HEK293 (cell line): ENCODE measurements at regions not wholly inside any gene's neighbourhood (a gene's known extent, or its start where the extent isn't known, plus 50 kb on each side); places are given as distances from the start of the nearest gene placed in this dataset.

Experiments used
- CTCF ChIA-PET: fragments of 350-600 bp; formaldehyde crosslinking; extraction: SDS; loops from one replicate; lab custom pipeline; 2021; ENCODE audit warnings: antibody characterized with exemption; lab: Yijun Ruan, JAX
- POLR2A ChIA-PET: fragments of 300-600 bp; formaldehyde crosslinking; extraction: SDS; loops from one replicate; lab custom pipeline; 2020; ENCODE audit warnings: antibody characterized with exemption, inconsistent platforms; lab: Yijun Ruan, JAX
- H3K27ac ChIP-seq: fragments of 200-500 bp; sonication (Bioruptor generic); 2 replicates; pipeline ENCODE4 v1.5.1; 2014; ENCODE audit warnings: low read depth, low read length, control low read depth, inconsistent platforms; ENCODE audit errors: extremely low read depth
- H3K36me3 ChIP-seq, 2 experiments: fragments of 200-500 bp in 1 of 2; sonication (Bioruptor generic) in 1 of 2; 1 replicate in 1 of 2; 2 replicates in 1 of 2; pipeline ENCODE4 v1.5.1; 2014 to 2017; ENCODE audit warnings: inconsistent platforms in 2 of 2, low read length in 2 of 2; ENCODE audit not compliant: control insufficient read depth in 2 of 2, insufficient read depth in 1 of 2
- H3K4me1 ChIP-seq: fragments of 200-500 bp; sonication (Bioruptor generic); 2 replicates; pipeline ENCODE4 v1.5.1; 2014; ENCODE audit warnings: mild to moderate bottlenecking, low read length, inconsistent platforms; ENCODE audit not compliant: control insufficient read depth, insufficient read depth
- H3K4me3 ChIP-seq: 2 replicates; pipeline ENCODE4 v1.5.1; 2011; ENCODE audit warnings: low read depth, mild to moderate bottlenecking, control low read depth, low read length, moderate library complexity
- H3K9me3 ChIP-seq: fragments of 200-500 bp; sonication (Bioruptor generic); 2 replicates; pipeline ENCODE4 v1.5.1; 2014; ENCODE audit warnings: low read depth, low read length, inconsistent platforms; ENCODE audit not compliant: control insufficient read depth, insufficient read depth
- HIC1 ChIP-seq: fragments of 450-650 bp; formaldehyde crosslinking; IDR thresholded peaks from 2 replicates; pipeline ENCODE4 v1.5.1; 2016; ENCODE audit warnings: missing biosample characterization, missing genetic modification characterization
- KLF16 ChIP-seq: fragments of 450-650 bp; formaldehyde crosslinking; IDR thresholded peaks from 2 replicates; pipeline ENCODE4 v1.5.1; 2017; ENCODE audit warnings: missing biosample characterization, missing genetic modification characterization
- SALL2 ChIP-seq: fragments of 450-650 bp; formaldehyde crosslinking; IDR thresholded peaks from 2 replicates; pipeline ENCODE4 v1.5.0; 2017; ENCODE audit warnings: missing biosample characterization, mild to moderate bottlenecking, missing genetic modification characterization, borderline replicate concordance
- SCRT2 ChIP-seq: fragments of 450-650 bp; formaldehyde crosslinking; IDR thresholded peaks from 2 replicates; pipeline ENCODE4 v1.5.1; 2016; ENCODE audit warnings: missing biosample characterization, missing genetic modification characterization
- TRIM28 ChIP-seq: IDR thresholded peaks from 2 replicates; pipeline ENCODE4 v1.6.1; 2011; ENCODE audit warnings: low read length, control low read depth, borderline replicate concordance
- ZBTB20 ChIP-seq: fragments of 450-650 bp; formaldehyde crosslinking; IDR thresholded peaks from 2 replicates; pipeline ENCODE4 v1.5.1; 2016; ENCODE audit warnings: missing biosample characterization, missing genetic modification characterization
- ZBTB26 ChIP-seq: fragments of 450-650 bp; formaldehyde crosslinking; optimal IDR thresholded peaks from 2 replicates; pipeline ENCODE3; 2016; ENCODE audit warnings: missing biosample characterization, mild to moderate bottlenecking, missing genetic modification characterization
- ZBTB6 ChIP-seq: fragments of 450-650 bp; formaldehyde crosslinking; IDR thresholded peaks from 2 replicates; pipeline ENCODE4 v1.5.1; 2017; ENCODE audit warnings: missing biosample characterization, missing genetic modification characterization
- ZIC2 ChIP-seq: fragments of 450-650 bp; formaldehyde crosslinking; IDR thresholded peaks from 2 replicates; pipeline ENCODE4 v1.5.1; 2016; ENCODE audit warnings: missing biosample characterization, missing genetic modification characterization
- ZNF121 ChIP-seq: fragments of 450-650 bp; formaldehyde crosslinking; IDR thresholded peaks from 2 replicates; pipeline ENCODE4 v1.5.1; 2016; ENCODE audit warnings: missing biosample characterization, missing genetic modification characterization
- ZNF211 ChIP-seq: fragments of 450-650 bp; formaldehyde crosslinking; IDR thresholded peaks from 2 replicates; pipeline ENCODE4 v1.5.1; 2016; ENCODE audit warnings: low read depth, missing biosample characterization, missing genetic modification characterization
- ZNF473 ChIP-seq: fragments of 450-650 bp; formaldehyde crosslinking; IDR thresholded peaks from 2 replicates; pipeline ENCODE4 v1.5.1; 2017; ENCODE audit warnings: missing biosample characterization, missing genetic modification characterization
- ZNF501 ChIP-seq: fragments of 450-650 bp; formaldehyde crosslinking; IDR thresholded peaks from 2 replicates; pipeline ENCODE4 v1.5.1; 2016; ENCODE audit warnings: missing biosample characterization, missing genetic modification characterization
- ZNF558 ChIP-seq: fragments of 450-650 bp; formaldehyde crosslinking; IDR thresholded peaks from 2 replicates; pipeline ENCODE4 v1.5.1; 2016; ENCODE audit warnings: missing biosample characterization, missing genetic modification characterization
- ZNF692 ChIP-seq: fragments of 450-650 bp; formaldehyde crosslinking; IDR thresholded peaks from 2 replicates; pipeline ENCODE4 v1.5.1; 2016; ENCODE audit warnings: missing biosample characterization, missing genetic modification characterization
- ZSCAN23 ChIP-seq: fragments of 450-650 bp; formaldehyde crosslinking; IDR thresholded peaks from 2 replicates; pipeline ENCODE4 v1.5.1; 2016; ENCODE audit warnings: missing biosample characterization, missing genetic modification characterization
- TF ChIP-seq, protein P1 (sequence below): fragments of 450-650 bp; formaldehyde crosslinking; IDR thresholded peaks from 2 replicates; pipeline ENCODE4 v1.5.1; 2016; ENCODE audit warnings: missing biosample characterization, missing genetic modification characterization
- TF ChIP-seq, protein P2 (sequence below): fragments of 450-650 bp; formaldehyde crosslinking; conservative IDR thresholded peaks from 2 replicates; pipeline ENCODE4 v1.5.1; 2016; ENCODE audit warnings: low read depth, missing biosample characterization, missing genetic modification characterization
- TF ChIP-seq, protein P3 (sequence below): fragments of 450-650 bp; formaldehyde crosslinking; IDR thresholded peaks from 2 replicates; pipeline ENCODE4 v1.5.1; 2016; ENCODE audit warnings: missing biosample characterization, missing genetic modification characterization
- TF ChIP-seq, protein P4 (sequence below): fragments of 450-650 bp; formaldehyde crosslinking; IDR thresholded peaks from 2 replicates; pipeline ENCODE4 v1.5.1; 2017; ENCODE audit warnings: missing biosample characterization, missing genetic modification characterization

- H3K27ac ChIP-seq = no peak overlapping the region
- H3K4me3 ChIP-seq = no peak overlapping the region
- peaks cover 15% of the 10 kb centered on the region for H3K4me1 ChIP-seq
- H3K36me3 ChIP-seq = no peaks in the 10 kb centered on the region
- CTCF ChIA-PET = interaction anchor here (0.7 kb wide), 1 partner anchor 122 kb away, joined by 4 read pairs; no protein-coding TSS in a partner anchor
- TF ChIP-seq SCRT2 (tag by site-specific recombination) (no peak), ZBTB20 (tag by site-specific recombination) (no peak), HIC1 (no peak), ZNF558 (tag by site-specific recombination) (no peak), TRIM28 (no peak)
- TF ChIP-seq, protein P1, sequence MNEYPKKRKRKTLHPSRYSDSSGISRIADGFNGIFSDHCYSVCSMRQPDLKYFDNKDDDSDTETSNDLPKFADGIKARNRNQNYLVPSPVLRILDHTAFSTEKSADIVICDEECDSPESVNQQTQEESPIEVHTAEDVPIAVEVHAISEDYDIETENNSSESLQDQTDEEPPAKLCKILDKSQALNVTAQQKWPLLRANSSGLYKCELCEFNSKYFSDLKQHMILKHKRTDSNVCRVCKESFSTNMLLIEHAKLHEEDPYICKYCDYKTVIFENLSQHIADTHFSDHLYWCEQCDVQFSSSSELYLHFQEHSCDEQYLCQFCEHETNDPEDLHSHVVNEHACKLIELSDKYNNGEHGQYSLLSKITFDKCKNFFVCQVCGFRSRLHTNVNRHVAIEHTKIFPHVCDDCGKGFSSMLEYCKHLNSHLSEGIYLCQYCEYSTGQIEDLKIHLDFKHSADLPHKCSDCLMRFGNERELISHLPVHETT = no peak
- no peaks in the 10 kb centered on the region for H3K9me3 ChIP-seq
- POLR2A ChIA-PET = no interaction called here
Observed at GRCh38 chr7:24457219-24457558, 116.1 kb upstream of the PALS2 start.

GRCh38 chr7:24462117-24462516 lies 111.1 kb upstream of the PALS2 start:
- Histone ChIP-seq H3K27ac (no peak overlapping the region), H3K36me3 (no peaks in the 10 kb centered on the region), H3K4me1 (peaks cover 2% of the 10 kb centered on the region; the same call in 1 of the 2 replicates), H3K9me3 (no peaks in the 10 kb centered on the region), H3K4me3 (no peak overlapping the region)
- POLR2A ChIA-PET = no interaction called here
- CTCF ChIA-PET = interaction anchor here (0.8 kb wide), 1 partner anchor 11 kb away, joined by 3 read pairs; no protein-coding TSS in a partner anchor
- TF ChIP-seq, protein P2, sequence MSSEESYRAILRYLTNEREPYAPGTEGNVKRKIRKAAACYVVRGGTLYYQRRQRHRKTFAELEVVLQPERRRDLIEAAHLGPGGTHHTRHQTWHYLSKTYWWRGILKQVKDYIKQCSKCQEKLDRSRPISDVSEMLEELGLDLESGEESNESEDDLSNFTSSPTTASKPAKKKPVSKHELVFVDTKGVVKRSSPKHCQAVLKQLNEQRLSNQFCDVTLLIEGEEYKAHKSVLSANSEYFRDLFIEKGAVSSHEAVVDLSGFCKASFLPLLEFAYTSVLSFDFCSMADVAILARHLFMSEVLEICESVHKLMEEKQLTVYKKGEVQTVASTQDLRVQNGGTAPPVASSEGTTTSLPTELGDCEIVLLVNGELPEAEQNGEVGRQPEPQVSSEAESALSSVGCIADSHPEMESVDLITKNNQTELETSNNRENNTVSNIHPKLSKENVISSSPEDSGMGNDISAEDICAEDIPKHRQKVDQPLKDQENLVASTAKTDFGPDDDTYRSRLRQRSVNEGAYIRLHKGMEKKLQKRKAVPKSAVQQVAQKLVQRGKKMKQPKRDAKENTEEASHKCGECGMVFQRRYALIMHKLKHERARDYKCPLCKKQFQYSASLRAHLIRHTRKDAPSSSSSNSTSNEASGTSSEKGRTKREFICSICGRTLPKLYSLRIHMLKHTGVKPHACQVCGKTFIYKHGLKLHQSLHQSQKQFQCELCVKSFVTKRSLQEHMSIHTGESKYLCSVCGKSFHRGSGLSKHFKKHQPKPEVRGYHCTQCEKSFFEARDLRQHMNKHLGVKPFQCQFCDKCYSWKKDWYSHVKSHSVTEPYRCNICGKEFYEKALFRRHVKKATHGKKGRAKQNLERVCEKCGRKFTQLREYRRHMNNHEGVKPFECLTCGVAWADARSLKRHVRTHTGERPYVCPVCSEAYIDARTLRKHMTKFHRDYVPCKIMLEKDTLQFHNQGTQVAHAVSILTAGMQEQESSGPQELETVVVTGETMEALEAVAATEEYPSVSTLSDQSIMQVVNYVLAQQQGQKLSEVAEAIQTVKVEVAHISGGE (tag by site-specific recombination) = no peak
- TF ChIP-seq ZIC2 (tag by site-specific recombination) (no peak), ZBTB26 (tag by site-specific recombination) (no peak), ZBTB6 (no peak), ZSCAN23 (tag by site-specific recombination) (no peak), ZNF121 (tag by site-specific recombination) (no peak), SALL2 (tag by site-specific recombination) (no peak), ZNF473 (tag by site-specific recombination) (no peak), KLF16 (tag by site-specific recombination) (no peak), ZNF501 (tag by site-specific recombination) (no peak), ZNF692 (no peak), ZNF211 (tag by site-specific recombination) (no peak)
- TF ChIP-seq, protein P3, sequence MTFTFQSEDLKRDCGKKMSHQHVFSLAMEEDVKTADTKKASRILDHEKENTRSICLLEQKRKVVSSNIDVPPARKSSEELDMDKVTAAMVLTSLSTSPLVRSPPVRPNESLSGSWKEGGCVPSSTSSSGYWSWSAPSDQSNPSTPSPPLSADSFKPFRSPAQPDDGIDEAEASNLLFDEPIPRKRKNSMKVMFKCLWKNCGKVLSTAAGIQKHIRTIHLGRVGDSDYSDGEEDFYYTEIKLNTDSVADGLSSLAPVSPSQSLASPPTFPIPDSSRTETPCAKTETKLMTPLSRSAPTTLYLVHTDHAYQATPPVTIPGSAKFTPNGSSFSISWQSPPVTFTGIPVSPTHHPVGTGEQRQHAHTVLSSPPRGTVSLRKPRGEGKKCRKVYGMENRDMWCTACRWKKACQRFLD = no peak
- TF ChIP-seq, protein P4, sequence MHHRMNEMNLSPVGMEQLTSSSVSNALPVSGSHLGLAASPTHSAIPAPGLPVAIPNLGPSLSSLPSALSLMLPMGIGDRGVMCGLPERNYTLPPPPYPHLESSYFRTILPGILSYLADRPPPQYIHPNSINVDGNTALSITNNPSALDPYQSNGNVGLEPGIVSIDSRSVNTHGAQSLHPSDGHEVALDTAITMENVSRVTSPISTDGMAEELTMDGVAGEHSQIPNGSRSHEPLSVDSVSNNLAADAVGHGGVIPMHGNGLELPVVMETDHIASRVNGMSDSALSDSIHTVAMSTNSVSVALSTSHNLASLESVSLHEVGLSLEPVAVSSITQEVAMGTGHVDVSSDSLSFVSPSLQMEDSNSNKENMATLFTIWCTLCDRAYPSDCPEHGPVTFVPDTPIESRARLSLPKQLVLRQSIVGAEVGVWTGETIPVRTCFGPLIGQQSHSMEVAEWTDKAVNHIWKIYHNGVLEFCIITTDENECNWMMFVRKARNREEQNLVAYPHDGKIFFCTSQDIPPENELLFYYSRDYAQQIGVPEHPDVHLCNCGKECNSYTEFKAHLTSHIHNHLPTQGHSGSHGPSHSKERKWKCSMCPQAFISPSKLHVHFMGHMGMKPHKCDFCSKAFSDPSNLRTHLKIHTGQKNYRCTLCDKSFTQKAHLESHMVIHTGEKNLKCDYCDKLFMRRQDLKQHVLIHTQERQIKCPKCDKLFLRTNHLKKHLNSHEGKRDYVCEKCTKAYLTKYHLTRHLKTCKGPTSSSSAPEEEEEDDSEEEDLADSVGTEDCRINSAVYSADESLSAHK (tag by site-specific recombination) = no peak
